ENCODE measurements at regions not wholly inside any gene's neighbourhood (a gene's known extent, or its start where the extent isn't known, plus 50 kb on each side); places are given as distances from the start of the nearest gene placed in this dataset.

- no peak for TF ChIP-seq POLR2A (IDR thresholded peaks at IDR 0.05)
- no peak for TF ChIP-seq POLR2AphosphoS5 (IDR thresholded peaks at IDR 0.05)
- TF ChIP-seq CTCF (IDR thresholded peaks at IDR 0.05), result no peak
These were observed 91.3 kb downstream of the PPP1R2C start for GRCh38 chrX:42686706-42687105.

All from gastroesophageal sphincter (tissue), 3 donors.